Neuronal stem cell (in vitro differentiated cells): ENCODE measurements at regions not wholly inside any gene's neighbourhood (a gene's known extent, or its start where the extent isn't known, plus 50 kb on each side); places are given as distances from the start of the nearest gene placed in this dataset.
"Not testable (repeated sequence)": the region's sequence is repeated elsewhere in the genome, so short reads cannot be mapped to it uniquely, and the experiment has no call there.

Source experiments
- DNase-seq: peaks from one replicate; pipeline ENCODE4 v3.0.0-alpha.2; 2013; ENCODE audit warnings: low spot score
- H2AFZ ChIP-seq: one replicate; pipeline ENCODE4 v1.6.1; 2013; ENCODE audit warnings: mild to moderate bottlenecking, low read length, inconsistent platforms
- H2AK5ac ChIP-seq: 2 replicates; pipeline ENCODE4 v1.6.1; 2013; ENCODE audit warnings: low read depth, mild to moderate bottlenecking, inconsistent platforms, low read length, moderate library complexity, mixed read lengths
- H2BK120ac ChIP-seq: 2 replicates; pipeline ENCODE4 v1.6.1; 2013; ENCODE audit warnings: low read depth, mild to moderate bottlenecking, inconsistent platforms, low read length, moderate library complexity, mixed read lengths
- H2BK12ac ChIP-seq: one replicate; pipeline ENCODE4 v1.6.1; 2013; ENCODE audit warnings: low read length, inconsistent platforms
- H2BK15ac ChIP-seq: 2 replicates; pipeline ENCODE4 v1.6.1; 2013; ENCODE audit warnings: mild to moderate bottlenecking, low read length, inconsistent platforms, mixed read lengths
- H2BK5ac ChIP-seq: one replicate; pipeline ENCODE4 v1.6.1; 2013; ENCODE audit warnings: inconsistent platforms, mild to moderate bottlenecking, low read length, moderate library complexity
- H3K14ac ChIP-seq: one replicate; pipeline ENCODE4 v1.6.1; 2013; ENCODE audit warnings: low read length, inconsistent platforms
- H3K18ac ChIP-seq: 2 replicates; pipeline ENCODE4 v1.6.1; 2013; ENCODE audit warnings: low read length, inconsistent platforms
- H3K23ac ChIP-seq: 2 replicates; pipeline ENCODE4 v1.6.1; 2013; ENCODE audit warnings: low read depth, mild to moderate bottlenecking, mixed read lengths, low read length, inconsistent platforms; ENCODE audit not compliant: poor library complexity
- H3K27ac ChIP-seq: replicated peaks from 3 replicates; pipeline ENCODE4 v1.5.1; 2013; ENCODE audit warnings: low read length, inconsistent platforms
- H3K27me3 ChIP-seq, 3 experiments: 2 replicates each; pipeline ENCODE4 v1.6.1; 2013; ENCODE audit warnings: low read length in 3 of 3, mild to moderate bottlenecking in 2 of 3, inconsistent platforms in 1 of 3, low read depth in 1 of 3, mixed read lengths in 1 of 3, moderate library complexity in 1 of 3; ENCODE audit not compliant: control insufficient read depth in 3 of 3, insufficient read depth in 3 of 3
- H3K36me3 ChIP-seq, 2 donors: replicated peaks in 1 of 2; 2 replicates each; pipeline ENCODE4 v1.6.1; 2013; ENCODE audit warnings: low read length in 2 of 2; ENCODE audit not compliant: control insufficient read depth in 2 of 2, insufficient read depth in 2 of 2
- H3K4ac ChIP-seq: 2 replicates; pipeline ENCODE4 v1.6.1; 2013; ENCODE audit warnings: inconsistent platforms, mild to moderate bottlenecking, low read length, moderate library complexity
- H3K4me1 ChIP-seq, 2 donors: 1 replicate in 1 of 2; 2 replicates in 1 of 2; pipeline ENCODE4 v1.6.1; 2013; ENCODE audit warnings: low read length in 2 of 2, low read depth in 1 of 2; ENCODE audit not compliant: control insufficient read depth in 2 of 2, insufficient read depth in 1 of 2
- H3K4me2 ChIP-seq: one replicate; pipeline ENCODE4 v1.6.1; 2013; ENCODE audit warnings: mild to moderate bottlenecking, low read length, inconsistent platforms; ENCODE audit not compliant: insufficient read depth, poor library complexity, severe bottlenecking
- H3K4me3 ChIP-seq, 2 donors: 2 replicates each; pipeline ENCODE4 v1.5.1; 2013; ENCODE audit warnings: low read length in 2 of 2, mild to moderate bottlenecking in 2 of 2, inconsistent platforms in 1 of 2, moderate library complexity in 1 of 2
- H3K79me1 ChIP-seq: one replicate; pipeline ENCODE4 v1.6.1; 2013; ENCODE audit warnings: low read depth, mild to moderate bottlenecking, inconsistent platforms, low read length, moderate library complexity
- H3K9ac ChIP-seq: one replicate; pipeline ENCODE4 v1.6.1; 2013; ENCODE audit warnings: mild to moderate bottlenecking, low read depth, low read length, inconsistent platforms; ENCODE audit not compliant: poor library complexity
- H3K9me3 ChIP-seq, 2 donors: replicated peaks in 1 of 2; 2 replicates each; pipeline versions ENCODE3 to v1.6.1; 2013; ENCODE audit warnings: low read length in 2 of 2, mild to moderate bottlenecking in 2 of 2, inconsistent platforms in 1 of 2, low read depth in 1 of 2, mixed read lengths in 1 of 2, moderate library complexity in 1 of 2; ENCODE audit not compliant: control insufficient read depth in 2 of 2, insufficient read depth in 1 of 2
- H4K8ac ChIP-seq: one replicate; pipeline ENCODE4 v1.6.1; 2013; ENCODE audit warnings: low read depth, mild to moderate bottlenecking, inconsistent platforms, low read length, moderate library complexity
- H4K91ac ChIP-seq: one replicate; pipeline ENCODE4 v1.6.1; 2013; ENCODE audit warnings: low read length, low read depth, mild to moderate bottlenecking, inconsistent platforms; ENCODE audit not compliant: poor library complexity
- WGBS, 2 donors: extraction: QIAGEN DNeasy Blood & Tissue Kit; methylation state at CpG; one replicate each; pipeline ENCODE4 v1.1.7; 2013; ENCODE audit warnings: missing lambda C conversion rate in 2 of 2, mixed read lengths in 1 of 2; ENCODE audit not compliant: insufficient read length in 2 of 2, insufficient replicate concordance in 1 of 2; ENCODE audit errors: extremely low coverage in 2 of 2; 5-methylcytosine and 5-hydroxymethylcytosine counted together

DNA sequence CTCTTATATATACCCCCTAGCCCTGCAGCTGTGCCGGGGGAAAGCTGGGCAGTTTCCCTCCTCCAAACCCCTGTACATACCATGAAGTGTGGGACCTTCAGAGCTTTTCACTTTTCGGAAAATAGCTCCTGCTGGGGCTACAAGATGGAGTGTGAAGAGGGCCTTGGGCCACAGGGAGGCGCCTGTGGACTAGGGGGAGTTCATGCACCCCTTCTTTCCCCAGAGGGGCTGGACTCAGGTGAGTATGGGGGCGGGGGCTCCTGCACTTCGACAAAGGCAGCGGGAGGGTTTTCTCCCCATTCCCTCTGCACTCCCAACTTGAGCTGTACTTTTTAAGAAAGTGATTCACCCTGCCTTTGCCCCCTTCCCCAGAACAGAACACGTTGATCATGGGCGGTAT lies 122.5 kb downstream of the SEPTIN14 start:
- H2BK15ac ChIP-seq, H3K4me2 ChIP-seq, H3K4me1 ChIP-seq, H2AFZ ChIP-seq, H3K4me3 ChIP-seq, H3K9ac ChIP-seq, H3K23ac ChIP-seq, H3K27me3 ChIP-seq, H3K27ac ChIP-seq, H3K18ac ChIP-seq, H3K9me3 ChIP-seq, H4K91ac ChIP-seq, H3K4ac ChIP-seq, H2BK120ac ChIP-seq, H4K8ac ChIP-seq, H3K79me1 ChIP-seq, DNase-seq, H3K36me3 ChIP-seq, H2BK5ac ChIP-seq, H2BK12ac ChIP-seq, H3K14ac ChIP-seq, H2AK5ac ChIP-seq: not testable (repeated sequence)
- no CpG with 5 or more reads among the region's 8 CpGs for WGBS, 2 donors

DNA sequence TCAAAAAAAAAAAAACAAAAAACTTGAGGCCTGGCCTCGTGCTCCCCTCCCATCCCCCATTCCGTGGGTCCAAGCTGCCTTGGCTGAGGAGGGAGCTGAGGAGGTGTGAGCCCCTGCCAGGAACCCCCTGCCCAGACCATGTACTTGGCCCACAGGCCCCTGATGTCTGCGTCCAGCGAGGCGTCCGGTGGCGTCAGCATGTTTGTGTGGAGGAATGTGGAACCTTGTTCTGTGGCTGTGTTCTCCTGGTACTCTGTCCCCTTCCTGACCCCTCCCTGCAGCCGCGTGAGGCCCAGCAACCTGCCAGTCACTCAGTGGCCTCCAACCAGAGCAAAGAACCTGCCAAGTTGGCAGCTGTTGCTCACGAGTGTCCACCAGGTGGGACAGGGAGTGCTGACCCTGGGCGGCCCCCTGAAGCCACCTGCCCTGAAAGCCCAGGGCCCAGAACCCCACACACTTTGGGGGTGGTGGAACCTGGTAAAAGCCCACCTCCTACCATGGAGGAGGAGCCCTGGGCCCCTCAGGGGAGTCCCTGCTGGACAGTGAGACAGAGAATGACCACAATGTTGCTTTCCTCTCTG lies 125.8 kb downstream of the SEPTIN14 start:
- H2BK12ac ChIP-seq, H3K18ac ChIP-seq, H4K8ac ChIP-seq, H3K4me3 ChIP-seq, H3K14ac ChIP-seq, H3K23ac ChIP-seq, DNase-seq, H3K9ac ChIP-seq, H3K27me3 ChIP-seq, H2BK5ac ChIP-seq, H2AFZ ChIP-seq, H2AK5ac ChIP-seq, H3K27ac ChIP-seq, H2BK120ac ChIP-seq, H3K79me1 ChIP-seq, H4K91ac ChIP-seq, H3K4me1 ChIP-seq, H3K9me3 ChIP-seq, H2BK15ac ChIP-seq, H3K36me3 ChIP-seq, H3K4ac ChIP-seq, H3K4me2 ChIP-seq: not testable (repeated sequence)
- no CpG with 5 or more reads among the region's 11 CpGs for WGBS, 2 donors

- Histone ChIP-seq H4K91ac (no peak overlapping the region), H2AK5ac (no peak overlapping the region), H3K23ac (no peak overlapping the region), H2BK5ac (no peak overlapping the region), H3K4me1 (no peaks in the 10 kb centered on the region), H3K36me3 (no peaks in the 10 kb centered on the region), H2BK12ac (no peak overlapping the region), H2BK15ac (no peak overlapping the region), H3K4me3 (no peak overlapping the region), H4K8ac (no peak overlapping the region), H2BK120ac (no peak overlapping the region), H3K27ac (no peak overlapping the region), H3K14ac (no peak overlapping the region), H3K18ac (no peak overlapping the region), H3K9me3 (no peaks in the 10 kb centered on the region), H3K4me2 (no peak overlapping the region), H3K4ac (no peak overlapping the region), H3K9ac (no peak overlapping the region), H3K27me3 (no peaks in the 10 kb centered on the region), H2AFZ (no peak overlapping the region), H3K79me1 (no peaks in the 10 kb centered on the region)
- no CpG with 5 or more reads among the region's 8 CpGs for WGBS, 2 donors
- no peak for DNase-seq
Observed at GRCh38 chr7:55733241-55734140, 129.1 kb downstream of the SEPTIN14 start.

DNA sequence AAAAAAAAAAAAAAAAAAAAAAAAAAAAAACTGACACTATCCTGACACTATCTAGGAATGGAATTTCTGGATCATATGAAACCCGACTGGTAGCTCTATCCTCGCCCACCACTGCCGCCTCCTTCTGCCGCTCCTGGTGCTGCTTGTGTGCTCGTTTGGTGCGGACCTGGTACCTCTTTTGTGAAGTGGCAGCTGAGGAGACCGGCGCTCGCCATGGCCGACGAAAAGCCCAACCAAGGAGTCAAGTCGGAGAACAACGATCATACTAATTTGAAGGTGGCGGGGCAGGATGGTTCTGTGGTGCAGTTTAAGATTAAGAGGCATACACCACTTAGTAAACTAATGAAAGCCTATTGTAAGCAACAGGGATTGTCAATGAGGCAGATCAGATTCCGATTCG lies 130.6 kb downstream of the SEPTIN14 start:
- Histone ChIP-seq H3K36me3 (no peaks in the 10 kb centered on the region), H2AFZ (no peak overlapping the region), H4K91ac (no peak overlapping the region), H3K27ac (no peak overlapping the region), H3K4ac (no peak overlapping the region), H3K4me1 (no peaks in the 10 kb centered on the region), H3K9me3 (no peaks in the 10 kb centered on the region), H2BK5ac (no peak overlapping the region), H3K23ac (no peak overlapping the region), H3K14ac (no peak overlapping the region), H3K4me2 (no peak overlapping the region), H3K9ac (no peak overlapping the region), H3K18ac (no peak overlapping the region), H3K27me3 (no peaks in the 10 kb centered on the region), H4K8ac (no peak overlapping the region), H2AK5ac (no peak overlapping the region), H2BK120ac (no peak overlapping the region), H3K79me1 (no peaks in the 10 kb centered on the region), H2BK15ac (no peak overlapping the region), H2BK12ac (no peak overlapping the region), H3K4me3 (no peak overlapping the region)
- no CpG with 5 or more reads among the region's 16 CpGs for WGBS, 2 donors
- no peak for DNase-seq
